HuH-7.5 (cell line): ENCODE measurements at regions not wholly inside any gene's neighbourhood (a gene's known extent, or its start where the extent isn't known, plus 50 kb on each side); places are given as distances from the start of the nearest gene placed in this dataset.
"Not testable (repeated sequence)": the region's sequence is repeated elsewhere in the genome, so short reads cannot be mapped to it uniquely, and the experiment has no call there.

ENCODE experiments used
- DNase-seq: peaks from one replicate; pipeline ENCODE4 v3.0.0; 2011; ENCODE audit warnings: low spot score

DNA sequence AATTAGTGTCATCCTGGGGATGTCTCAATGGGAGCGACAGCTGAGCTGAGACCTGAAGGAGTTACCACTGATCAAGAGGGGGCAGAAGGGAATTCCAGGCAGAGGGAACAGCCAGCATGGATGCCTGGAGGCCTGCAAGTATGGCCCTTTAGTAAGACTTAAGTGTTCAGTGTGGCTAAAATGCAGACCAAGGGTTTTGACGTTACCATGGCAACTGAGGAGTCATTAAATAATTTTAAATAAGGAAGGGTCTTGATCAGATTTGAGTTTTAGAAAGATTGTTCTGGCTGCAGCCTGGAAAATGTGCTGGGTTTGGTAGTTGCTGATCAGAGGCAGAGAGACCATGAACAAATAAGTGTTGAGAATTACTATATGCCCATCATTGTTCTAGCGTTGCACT, 285.5 kb downstream of the USP46 start:
- DNase-seq, result no peak

- DNase-seq, result no peak
Measured at GRCh38 chr4:52374877-52375276, 284.2 kb downstream of the USP46 start.

DNA sequence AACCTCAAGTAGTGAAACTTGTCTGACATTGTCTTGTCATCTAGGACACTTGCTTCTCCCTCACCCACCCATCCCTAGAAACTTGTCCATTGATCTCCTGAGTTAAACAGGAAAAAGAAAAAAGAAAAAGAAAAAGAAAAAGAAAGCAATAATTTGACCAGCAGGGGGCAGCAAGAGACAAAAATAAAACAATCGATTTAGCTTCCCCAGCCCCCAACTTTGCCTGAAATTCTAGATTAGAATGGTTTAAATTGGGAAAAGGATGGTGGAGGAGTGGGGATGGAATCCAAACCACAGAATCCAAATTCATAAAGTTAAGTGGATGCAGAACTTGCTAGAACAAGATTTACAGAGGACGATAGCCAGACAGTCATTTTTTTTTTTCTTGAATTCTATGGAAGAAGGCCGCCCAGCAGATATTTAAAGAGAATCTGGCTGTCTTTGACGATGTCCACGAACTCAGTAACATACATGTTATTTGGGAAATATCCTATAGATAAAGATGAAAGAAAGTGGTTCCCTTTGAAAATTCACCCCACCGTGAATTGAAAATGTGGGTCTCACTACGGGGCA, 282.9 kb downstream of the USP46 start:
- peak; percentile 25 for DNase-seq

- no peak for DNase-seq
Measured at GRCh38 chr4:52377563-52377962, 281.5 kb downstream of the USP46 start.

DNA sequence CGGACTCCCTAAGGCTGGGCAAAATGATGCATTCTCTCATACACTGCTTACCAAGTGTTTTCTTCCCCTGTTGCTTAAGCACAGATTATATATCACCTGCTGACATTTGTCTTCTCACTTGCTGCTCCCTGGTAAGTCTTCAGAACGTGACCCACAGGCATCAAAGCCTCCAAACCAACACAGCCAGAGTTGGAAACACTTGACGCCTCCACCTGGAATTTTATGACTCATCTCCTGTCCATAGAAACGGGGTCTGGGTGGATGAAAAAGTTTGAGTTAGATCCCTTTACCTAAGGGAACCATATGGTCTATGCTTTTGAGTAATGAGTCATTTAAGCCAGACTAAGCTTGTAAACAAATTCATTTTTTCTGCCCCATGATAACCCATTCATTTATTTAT, 251.6 kb downstream of the USP46 start:
- no peak for DNase-seq

GRCh38 chr4:52408032-52408431, 251.1 kb downstream of the USP46 start:
- DNase-seq, result no peak

GRCh38 chr4:52408471-52408870, 250.6 kb downstream of the USP46 start:
- no peak for DNase-seq

- not testable (repeated sequence) for DNase-seq
Measured at GRCh38 chr4:52409766-52410165, 249.3 kb downstream of the USP46 start.

- no peak for DNase-seq
Measured at GRCh38 chr4:52410971-52411370, 248.1 kb downstream of the USP46 start.

DNA sequence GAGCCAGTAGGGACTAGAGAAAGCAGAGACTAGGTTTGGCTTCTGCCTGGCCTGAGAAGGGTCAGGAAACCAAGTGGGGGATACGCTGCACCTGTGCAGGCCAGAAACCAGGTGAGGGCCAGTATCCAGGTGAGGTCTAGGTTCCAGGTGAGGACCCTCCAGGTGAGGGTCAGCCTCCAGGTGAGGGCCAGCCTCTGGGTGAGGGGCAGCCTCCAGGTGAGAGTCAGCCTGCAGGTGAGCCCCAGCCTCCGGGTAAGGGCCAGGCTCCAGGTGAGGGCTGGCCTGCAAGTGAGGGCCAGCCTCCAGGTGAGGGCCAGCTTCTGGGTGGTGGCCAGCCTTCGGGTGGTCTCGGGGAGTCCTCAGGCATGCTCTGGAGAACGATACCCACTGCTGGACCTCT, 238.8 kb downstream of the USP46 start:
- no peak for DNase-seq

GRCh38 chr4:52421811-52422213, 237.3 kb downstream of the USP46 start:
- no peak for DNase-seq

DNA sequence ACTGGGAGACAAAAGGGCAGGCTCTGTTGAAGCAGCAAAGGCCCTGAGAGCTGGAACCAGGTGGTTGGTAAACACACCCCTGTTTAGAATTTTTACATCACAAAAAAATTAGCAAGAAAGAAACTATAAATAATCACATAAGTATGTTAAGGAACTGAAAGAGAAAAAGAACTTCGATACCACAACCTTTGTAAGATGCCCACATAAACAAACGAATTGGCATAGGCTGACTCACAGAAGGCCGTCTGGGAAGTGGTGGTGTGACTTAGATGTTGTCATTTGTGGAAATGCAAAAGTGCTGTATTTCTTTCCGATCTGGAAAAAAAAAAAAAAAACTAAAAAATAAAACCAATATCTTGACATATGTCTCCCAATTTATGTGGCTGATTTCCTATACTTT, 235.1 kb downstream of the USP46 start:
- no peak for DNase-seq

GRCh38 chr4:52425751-52426326, 233.3 kb downstream of the USP46 start:
- DNase-seq, result no peak

- DNase-seq, result no peak
Measured at GRCh38 chr4:52431410-52431809, 227.7 kb downstream of the USP46 start.

DNA sequence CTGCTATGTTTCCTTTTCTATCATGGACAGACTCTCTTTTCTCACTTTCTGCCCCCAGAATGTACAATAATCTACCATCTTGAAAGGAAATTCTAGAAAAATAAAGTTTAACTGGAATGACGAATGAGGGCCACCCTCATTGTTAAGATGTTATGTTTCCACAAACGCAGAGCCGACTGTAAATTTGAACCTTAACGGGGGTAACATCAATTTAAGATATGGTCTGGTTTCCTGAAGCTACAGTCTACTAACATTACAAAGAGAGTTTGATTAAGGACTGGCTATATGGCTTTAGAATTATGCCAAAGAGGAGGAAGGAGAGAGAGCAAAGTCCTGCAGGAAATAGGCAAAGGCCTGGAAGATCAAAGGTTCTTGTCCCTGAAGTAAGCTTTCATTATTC, 227.2 kb downstream of the USP46 start:
- no peak for DNase-seq

GRCh38 chr4:52442524-52442923, 216.6 kb downstream of the USP46 start:
- not testable (repeated sequence) for DNase-seq

DNA sequence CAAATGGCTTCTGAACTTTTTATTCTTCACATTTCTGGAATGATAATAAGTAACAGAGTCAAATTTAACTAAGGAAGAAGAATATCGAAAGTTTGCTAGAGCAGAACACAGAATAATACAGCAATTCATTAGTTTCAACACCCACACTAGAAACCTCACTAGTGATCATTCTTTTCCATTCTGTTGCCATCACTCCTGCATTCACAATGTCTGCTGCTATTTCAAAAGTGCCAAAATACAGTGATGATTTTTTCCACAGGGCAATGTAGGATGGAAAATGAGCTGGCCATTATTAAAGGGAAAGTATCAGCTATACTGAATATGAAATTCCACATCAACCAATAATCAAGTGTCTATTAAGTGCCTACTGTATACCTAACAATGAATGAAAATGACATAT, 186.7 kb downstream of the USP46 start:
- DNase-seq, result no peak

DNA sequence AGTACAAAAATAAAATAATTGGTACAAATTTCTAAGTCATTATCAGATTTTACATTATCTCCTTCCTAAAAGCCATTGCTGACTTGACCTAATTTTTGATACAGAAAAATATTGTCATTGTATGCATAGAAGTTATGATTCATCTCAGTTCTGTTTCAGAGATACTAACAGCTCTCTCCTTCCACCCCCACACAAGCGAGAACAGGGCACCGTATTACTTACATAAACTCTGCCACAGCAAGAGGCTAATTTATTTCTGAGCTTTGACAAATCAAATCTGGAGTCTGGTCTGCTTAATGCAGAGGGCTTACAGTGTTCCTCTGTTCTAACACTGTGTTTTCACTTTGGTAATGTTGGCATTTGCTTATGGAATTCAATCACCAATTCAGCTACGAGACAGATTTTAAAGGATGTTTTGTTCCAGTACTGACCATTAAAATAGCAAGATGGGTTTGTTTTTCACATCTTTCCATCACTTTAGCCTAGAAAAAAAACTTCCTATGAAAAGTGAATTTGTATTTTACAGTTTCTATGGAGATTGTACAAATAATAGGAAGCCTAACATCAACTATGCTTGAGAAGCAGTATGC, 181.8 kb downstream of the USP46 start:
- DNase-seq, result no peak

GRCh38 chr4:52483186-52483890, 175.8 kb downstream of the USP46 start:
- DNase-seq, result no peak

- DNase-seq, result no peak
Measured at GRCh38 chr4:52507774-52508173, 151.3 kb downstream of the USP46 start.

DNA sequence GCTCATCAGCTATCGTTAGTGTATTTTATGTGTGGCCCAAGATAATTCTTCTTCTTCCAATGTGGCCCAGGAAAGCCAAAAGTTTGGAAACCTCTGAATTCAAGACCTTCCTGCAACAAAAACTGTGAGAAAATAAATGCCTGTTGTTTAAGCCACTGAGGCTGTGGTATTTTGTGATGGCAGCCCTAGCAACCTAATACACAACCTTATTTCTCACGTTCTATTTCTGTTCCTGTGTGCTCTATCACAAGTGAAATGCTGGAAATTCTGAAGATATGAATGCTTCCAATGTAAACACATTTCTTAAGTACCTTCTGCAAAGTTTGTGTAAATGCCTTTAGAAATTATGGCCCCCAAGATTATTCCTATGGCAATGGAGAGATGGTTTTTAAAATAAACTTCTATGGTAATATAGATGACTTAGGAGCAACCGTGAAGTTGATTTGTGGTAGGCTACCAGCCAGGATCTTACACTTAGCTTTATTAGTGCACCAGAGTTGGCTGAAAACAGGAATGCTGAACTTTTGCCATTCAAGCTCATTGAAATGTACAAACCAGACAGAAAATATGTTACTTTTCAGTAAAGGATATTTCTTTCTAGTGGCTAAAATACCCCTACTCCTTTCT, 148.0 kb downstream of the USP46 start:
- DNase-seq, result no peak

DNA sequence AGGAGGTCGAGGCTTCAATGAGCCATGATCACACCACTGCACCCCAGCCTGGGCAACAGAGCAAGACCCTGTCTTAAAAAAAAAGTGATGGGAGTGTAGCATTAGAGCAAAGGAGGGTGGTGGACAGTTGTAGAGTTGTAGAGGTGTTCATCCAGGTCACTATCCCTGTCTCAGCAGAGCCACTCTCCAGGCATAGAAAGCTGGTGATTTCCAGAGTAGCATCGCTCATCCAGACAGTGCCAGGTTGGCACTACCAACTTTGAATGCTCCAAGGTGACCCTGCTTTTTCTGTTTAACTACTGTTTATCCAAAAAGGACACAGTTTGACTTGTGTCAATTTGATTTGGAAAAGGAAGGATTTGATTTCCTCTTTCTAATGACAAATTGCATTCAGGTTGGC, 147.3 kb downstream of the USP46 start:
- no peak for DNase-seq

GRCh38 chr4:52512291-52512690, 146.8 kb downstream of the USP46 start:
- no peak for DNase-seq
